SK-N-SH treated with all-trans-retinoic acid at 6 μM for 48 hours (cell line): ENCODE measurements at regions not wholly inside any gene's neighbourhood (a gene's known extent, or its start where the extent isn't known, plus 50 kb on each side); places are given as distances from the start of the nearest gene placed in this dataset.

Experiments used
- ESRRG ChIP-seq: fragments of 250-450 bp; sonication (Bioruptor Pico); IDR thresholded peaks from 2 replicates; pipeline ENCODE4 v1.6.1; 2021; ENCODE audit warnings: mild to moderate bottlenecking
- GLIS3 ChIP-seq: fragments of 250-450 bp; sonication (Bioruptor Pico); IDR thresholded peaks from 2 replicates; pipeline ENCODE4 v1.5.0; 2020; ENCODE audit warnings: mild to moderate bottlenecking, moderate library complexity
- ZNF70 ChIP-seq: fragments of 450-650 bp; formaldehyde crosslinking; IDR thresholded peaks from 2 replicates; pipeline ENCODE4 v1.5.0; 2020; ENCODE audit warnings: mild to moderate bottlenecking, moderate library complexity
- TF ChIP-seq, protein P1 (sequence below): fragments of 250-450 bp; sonication (Bioruptor Pico); IDR thresholded peaks from 2 replicates; pipeline ENCODE4 v1.8.0; 2020; ENCODE audit warnings: mild to moderate bottlenecking, moderate library complexity, borderline replicate concordance

- TF ChIP-seq GLIS3 (no peak), ESRRG (CRISPR knock-in tag) (no peak), ZNF70 (CRISPR knock-in tag) (no peak)
- TF ChIP-seq, protein P1, sequence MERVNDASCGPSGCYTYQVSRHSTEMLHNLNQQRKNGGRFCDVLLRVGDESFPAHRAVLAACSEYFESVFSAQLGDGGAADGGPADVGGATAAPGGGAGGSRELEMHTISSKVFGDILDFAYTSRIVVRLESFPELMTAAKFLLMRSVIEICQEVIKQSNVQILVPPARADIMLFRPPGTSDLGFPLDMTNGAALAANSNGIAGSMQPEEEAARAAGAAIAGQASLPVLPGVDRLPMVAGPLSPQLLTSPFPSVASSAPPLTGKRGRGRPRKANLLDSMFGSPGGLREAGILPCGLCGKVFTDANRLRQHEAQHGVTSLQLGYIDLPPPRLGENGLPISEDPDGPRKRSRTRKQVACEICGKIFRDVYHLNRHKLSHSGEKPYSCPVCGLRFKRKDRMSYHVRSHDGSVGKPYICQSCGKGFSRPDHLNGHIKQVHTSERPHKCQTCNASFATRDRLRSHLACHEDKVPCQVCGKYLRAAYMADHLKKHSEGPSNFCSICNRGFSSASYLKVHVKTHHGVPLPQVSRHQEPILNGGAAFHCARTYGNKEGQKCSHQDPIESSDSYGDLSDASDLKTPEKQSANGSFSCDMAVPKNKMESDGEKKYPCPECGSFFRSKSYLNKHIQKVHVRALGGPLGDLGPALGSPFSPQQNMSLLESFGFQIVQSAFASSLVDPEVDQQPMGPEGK (CRISPR knock-in tag) = no peak
Measured at GRCh38 chr12:114291389-114292060, 114.4 kb downstream of the TBX5 start.
